ENCODE measurements at regions not wholly inside any gene's neighbourhood (a gene's known extent, or its start where the extent isn't known, plus 50 kb on each side); places are given as distances from the start of the nearest gene placed in this dataset.

- POLR2A ChIA-PET = no interaction called here
- CTCF ChIA-PET = interaction anchor here (0.7 to 1.2 kb wide), 4 partner anchors 10 to 456 kb away, joined by 3 read pairs; no protein-coding TSS in a partner anchor
- intact Hi-C loops (cut with micrococcal nuclease) = no loop called here
- DNase-seq (ENCODE audit: unreplicated experiment) = no peak
- Mint-ChIP-seq H3K36me3 (ENCODE audit: insufficient read depth, unreplicated experiment) (no peaks in the 10 kb centered on the region), H3K4me3 (ENCODE audit: unreplicated experiment) (no peak overlapping the region), H3K9me3 (ENCODE audit: unreplicated experiment) (no peaks in the 10 kb centered on the region), H3K4me1 (ENCODE audit: insufficient read depth, unreplicated experiment) (peaks cover 27% of the 10 kb centered on the region), H3K27me3 (ENCODE audit: insufficient read depth, unreplicated experiment) (no peaks in the 10 kb centered on the region), H3K27ac (ENCODE audit: low read depth, unreplicated experiment) (no peak overlapping the region)
- no peak for TF ChIP-seq CTCF (IDR thresholded peaks at IDR 0.05; ENCODE audit: unreplicated experiment)
- no TSS peak for BruUV-seq (replicated peaks)
Measured at GRCh38 chr5:142542078-142542477, 143.8 kb downstream of the FGF1 start.

GRCh38 chr5:142540922-142541422 lies 144.9 kb downstream of the FGF1 start:
- H3K9me3 Mint-ChIP-seq (ENCODE audit: unreplicated experiment) = no peaks in the 10 kb centered on the region
- intact Hi-C loops (cut with micrococcal nuclease) = no loop called here
- no peak for DNase-seq (ENCODE audit: unreplicated experiment)
- no peak overlapping the region for H3K4me3 Mint-ChIP-seq (ENCODE audit: unreplicated experiment)
- ChIA-PET CTCF (interaction anchor here (0.6 to 2.7 kb wide), 5 partner anchors 8 to 476 kb away, joined by 3 to 11 read pairs (median 5); no protein-coding TSS in a partner anchor), POLR2A (interaction anchor here (0.7 kb wide), 1 partner anchor 29 kb away, joined by 3 read pairs; no protein-coding TSS in a partner anchor)
- H3K27me3 Mint-ChIP-seq (ENCODE audit: insufficient read depth, unreplicated experiment) = no peaks in the 10 kb centered on the region
- no peak for TF ChIP-seq CTCF (IDR thresholded peaks at IDR 0.05; ENCODE audit: unreplicated experiment)
- no TSS peak for BruUV-seq (replicated peaks)
- H3K36me3 Mint-ChIP-seq (ENCODE audit: insufficient read depth, unreplicated experiment) = no peaks in the 10 kb centered on the region
- H3K4me1 Mint-ChIP-seq (ENCODE audit: insufficient read depth, unreplicated experiment) = peaks cover 27% of the 10 kb centered on the region
- H3K27ac Mint-ChIP-seq (ENCODE audit: low read depth, unreplicated experiment) = no peak overlapping the region

GRCh38 chr5:142539154-142539740 lies 146.6 kb downstream of the FGF1 start:
- H3K4me3 Mint-ChIP-seq (ENCODE audit: unreplicated experiment) = no peak overlapping the region
- H3K36me3 Mint-ChIP-seq (ENCODE audit: insufficient read depth, unreplicated experiment) = no peaks in the 10 kb centered on the region
- ChIA-PET POLR2A (interaction anchor here (0.5 to 0.6 kb wide), 2 partner anchors 14 to 264 kb away, joined by 3 read pairs; no protein-coding TSS in a partner anchor), CTCF (interaction anchor here (2.7 kb wide), 1 partner anchor 10 kb away, joined by 11 read pairs; no protein-coding TSS in a partner anchor)
- peaks cover 14% of the 10 kb centered on the region for H3K4me1 Mint-ChIP-seq (ENCODE audit: insufficient read depth, unreplicated experiment)
- H3K27me3 Mint-ChIP-seq (ENCODE audit: insufficient read depth, unreplicated experiment) = no peaks in the 10 kb centered on the region
- no peak for TF ChIP-seq CTCF (IDR thresholded peaks at IDR 0.05; ENCODE audit: unreplicated experiment)
- BruUV-seq (replicated peaks) = no TSS peak
- H3K9me3 Mint-ChIP-seq (ENCODE audit: unreplicated experiment) = no peaks in the 10 kb centered on the region
- intact Hi-C loops (cut with micrococcal nuclease) = no loop called here
- no peak for DNase-seq (ENCODE audit: unreplicated experiment)
- no peak overlapping the region for H3K27ac Mint-ChIP-seq (ENCODE audit: low read depth, unreplicated experiment)

- POLR2A ChIA-PET = no interaction called here
- DNase-seq (ENCODE audit: unreplicated experiment) = peak; percentile 75
Measured at GRCh38 chr5:142537938-142538337, 148.0 kb downstream of the FGF1 start.

More at GRCh38 chr5:142537938-142538337, 148.0 kb downstream of the FGF1 start:
- intact Hi-C loops (cut with micrococcal nuclease) = no loop called here
- Mint-ChIP-seq H3K4me1 (ENCODE audit: insufficient read depth, unreplicated experiment) (peaks cover 6% of the 10 kb centered on the region), H3K36me3 (ENCODE audit: insufficient read depth, unreplicated experiment) (no peaks in the 10 kb centered on the region), H3K4me3 (ENCODE audit: unreplicated experiment) (no peak overlapping the region), H3K27ac (ENCODE audit: low read depth, unreplicated experiment) (peak overlapping the region; percentile 40), H3K27me3 (ENCODE audit: insufficient read depth, unreplicated experiment) (no peaks in the 10 kb centered on the region), H3K9me3 (ENCODE audit: unreplicated experiment) (no peaks in the 10 kb centered on the region)
- BruUV-seq (replicated peaks) = no TSS peak
- CTCF ChIA-PET = no interaction called here
- no peak for TF ChIP-seq CTCF (IDR thresholded peaks at IDR 0.05; ENCODE audit: unreplicated experiment)
